IPS-11a (cell line): ENCODE measurements at regions not wholly inside any gene's neighbourhood (a gene's known extent, or its start where the extent isn't known, plus 50 kb on each side); places are given as distances from the start of the nearest gene placed in this dataset.
"Not testable (repeated sequence)": the region's sequence is repeated elsewhere in the genome, so short reads cannot be mapped to it uniquely, and the experiment has no call there.

Source experiments
- H3K4me3 ChIP-seq: one replicate; pipeline ENCODE4 v1.5.1; 2013; ENCODE audit warnings: low read depth, low read length, control low read depth

DNA sequence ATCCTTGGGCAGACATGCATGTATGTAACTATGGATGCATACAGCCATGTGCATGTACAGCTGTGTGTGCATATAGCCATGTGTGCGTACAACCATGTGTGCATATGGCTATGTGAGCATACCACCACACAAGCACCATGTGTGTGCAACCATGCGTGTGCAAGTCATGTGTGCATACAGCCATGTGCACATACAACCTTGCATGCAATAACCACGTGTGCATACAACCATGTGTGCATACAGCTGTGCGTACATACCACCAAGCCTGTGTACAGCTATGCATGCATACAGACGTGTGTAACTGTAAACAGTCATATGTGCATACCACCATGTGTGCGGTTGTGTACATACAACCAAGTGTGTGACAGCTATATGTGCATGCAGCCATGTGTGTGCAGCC lies 186.4 kb downstream of the LAT start:
- H3K4me3 ChIP-seq = not testable (repeated sequence)

DNA sequence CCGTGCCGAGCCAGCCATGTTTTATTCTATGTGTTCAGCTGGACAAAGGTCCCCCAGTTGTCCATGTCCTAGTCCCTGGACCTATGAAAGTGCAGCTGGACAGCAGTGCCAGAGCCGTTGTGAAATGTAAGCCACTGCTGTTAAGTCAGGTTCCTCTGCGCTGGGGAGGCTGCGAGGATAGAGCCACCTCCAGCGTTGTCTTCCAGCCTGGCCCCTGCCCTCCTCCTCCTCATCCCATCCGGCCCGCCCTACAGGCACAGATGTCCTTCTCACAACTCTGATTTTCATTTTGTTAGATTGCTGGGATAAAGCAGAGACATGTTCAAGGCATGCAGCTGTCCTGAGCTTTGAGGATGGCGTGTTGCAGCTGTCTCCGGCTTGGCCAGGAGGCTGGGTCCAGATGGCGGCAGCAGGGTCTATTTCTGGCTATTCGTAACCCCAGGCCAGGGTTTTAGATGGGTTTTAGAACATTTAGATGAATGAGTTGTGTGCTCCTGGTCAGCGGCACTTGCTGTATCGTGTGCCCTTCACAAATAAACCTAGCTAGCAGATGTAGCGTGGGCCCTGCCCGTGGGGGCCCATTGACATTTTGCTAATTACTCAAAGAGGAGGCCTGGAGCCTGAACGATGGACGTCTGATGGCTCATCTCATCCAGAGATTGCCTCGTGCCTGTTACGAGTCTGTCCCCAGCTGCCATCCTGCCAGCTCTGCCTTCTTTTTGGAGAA lies 185.7 kb downstream of the LAT start:
- H3K4me3 ChIP-seq = not testable (repeated sequence)

DNA sequence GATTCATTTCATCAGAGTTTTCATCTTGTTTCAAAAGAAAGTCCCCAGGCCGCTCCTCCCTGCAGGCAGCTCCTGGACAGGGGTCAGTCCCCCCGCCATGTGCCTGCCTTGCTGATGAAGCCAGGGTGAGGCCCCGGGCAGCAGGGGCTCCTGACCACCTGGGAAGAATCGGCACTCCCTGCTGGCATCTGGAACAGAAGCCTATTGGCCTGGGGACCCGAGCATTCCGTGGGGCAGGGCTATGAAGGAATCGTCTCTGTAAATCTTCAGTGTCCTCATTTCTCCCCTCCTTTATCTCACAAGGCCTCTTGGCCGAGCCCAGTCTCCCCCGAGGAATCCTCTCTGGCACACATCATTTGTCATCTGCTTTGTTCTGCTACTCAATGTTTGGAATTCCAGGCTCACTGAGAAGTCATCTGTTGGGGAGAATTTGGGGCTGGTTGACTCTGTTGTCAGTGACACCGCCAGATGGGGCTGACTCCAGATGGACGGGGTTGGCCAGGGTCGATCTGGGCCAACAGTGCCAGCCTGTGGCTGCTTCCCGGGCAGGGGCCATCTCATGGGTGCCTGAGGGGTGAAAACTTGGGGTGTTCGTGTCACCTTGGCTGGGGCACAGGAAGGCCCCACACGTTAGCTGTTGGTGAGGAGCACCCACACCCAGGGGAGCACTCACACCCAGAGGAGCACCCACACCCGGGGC lies 184.6 kb downstream of the LAT start:
- H3K4me3 ChIP-seq = not testable (repeated sequence)

DNA sequence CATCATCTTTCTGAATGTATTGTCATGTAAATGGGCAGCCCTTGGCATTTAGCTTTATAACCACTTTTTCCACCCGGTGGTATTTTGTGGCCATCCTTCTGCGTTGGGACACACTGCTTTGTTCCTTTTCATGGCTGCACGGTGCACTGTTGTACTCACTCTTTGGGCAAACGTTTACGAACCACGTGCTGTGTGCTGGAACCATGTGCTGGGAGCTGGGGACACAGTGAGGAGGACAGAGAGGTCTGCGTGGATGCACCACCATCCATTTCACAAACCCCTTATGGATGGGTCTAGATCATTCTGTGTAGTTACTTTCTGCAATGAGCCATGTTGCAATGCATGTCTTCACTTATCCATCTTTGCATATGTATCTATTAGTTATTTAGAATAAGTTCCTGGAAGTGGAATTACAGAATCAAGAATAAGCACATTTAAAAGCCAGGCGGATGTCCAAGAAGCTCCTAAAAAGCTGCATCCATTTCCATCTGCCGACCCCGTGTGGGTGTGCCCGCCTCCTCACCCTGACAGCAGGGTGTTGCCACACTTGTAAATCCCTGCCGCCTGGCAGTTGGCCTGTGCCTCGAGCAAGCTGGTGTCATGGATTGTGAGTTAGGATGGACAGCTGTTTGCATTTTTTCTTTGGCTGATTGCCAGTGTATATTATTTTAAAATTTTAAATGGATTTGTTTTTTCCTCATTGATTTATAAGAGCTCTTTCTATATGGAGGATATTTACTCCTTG lies 183.8 kb downstream of the LAT start:
- not testable (repeated sequence) for H3K4me3 ChIP-seq

DNA sequence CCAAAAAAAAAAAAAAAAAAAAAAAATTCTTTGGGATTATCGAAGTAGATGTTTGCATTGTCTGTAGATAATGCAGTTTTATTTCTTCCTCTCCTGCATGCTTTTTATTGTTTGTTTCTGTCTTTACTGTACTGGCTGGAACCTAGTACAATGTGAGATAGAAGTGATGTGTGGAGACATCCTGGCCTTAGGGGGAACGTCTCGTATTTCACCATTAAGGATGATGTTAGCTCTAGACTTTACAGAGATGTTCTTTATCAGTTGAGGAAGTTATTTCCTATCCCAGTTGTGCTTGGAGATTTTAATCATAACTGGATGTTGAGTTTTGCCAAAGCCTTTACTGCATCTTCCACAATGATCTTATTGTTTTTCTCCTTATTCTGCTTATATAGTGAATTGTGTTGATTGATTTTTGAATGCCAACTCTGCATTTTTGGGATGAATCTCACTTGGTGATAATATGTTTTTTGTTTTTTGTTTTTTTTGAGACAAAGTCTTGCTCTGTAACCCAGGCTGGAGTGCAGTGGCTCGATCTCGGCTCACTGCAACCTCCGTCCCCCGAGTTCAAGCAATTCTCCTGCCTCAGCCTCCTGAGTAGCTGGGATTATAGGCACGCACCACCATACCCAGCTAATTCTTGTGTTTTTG lies 179.7 kb downstream of the LAT start:
- H3K4me3 ChIP-seq = not testable (repeated sequence)

DNA sequence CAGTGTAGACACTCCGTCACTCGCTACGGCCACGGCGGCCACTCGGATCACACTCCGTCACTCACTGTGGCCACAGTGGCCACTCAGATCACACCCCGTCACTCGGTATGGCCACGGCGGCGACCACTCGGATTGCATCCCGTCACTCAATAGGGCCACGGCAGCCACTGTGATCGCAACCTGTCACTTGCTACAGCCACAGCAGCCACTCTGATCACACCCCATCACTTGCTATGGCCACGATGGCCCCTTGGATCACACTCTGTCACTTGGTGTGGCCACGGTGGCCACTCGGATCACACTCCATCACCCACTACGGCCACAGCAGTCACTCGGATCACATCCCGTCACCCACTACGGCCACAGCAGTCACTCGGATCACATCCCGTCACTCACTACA lies 175.3 kb downstream of the LAT start:
- not testable (repeated sequence) for H3K4me3 ChIP-seq

DNA sequence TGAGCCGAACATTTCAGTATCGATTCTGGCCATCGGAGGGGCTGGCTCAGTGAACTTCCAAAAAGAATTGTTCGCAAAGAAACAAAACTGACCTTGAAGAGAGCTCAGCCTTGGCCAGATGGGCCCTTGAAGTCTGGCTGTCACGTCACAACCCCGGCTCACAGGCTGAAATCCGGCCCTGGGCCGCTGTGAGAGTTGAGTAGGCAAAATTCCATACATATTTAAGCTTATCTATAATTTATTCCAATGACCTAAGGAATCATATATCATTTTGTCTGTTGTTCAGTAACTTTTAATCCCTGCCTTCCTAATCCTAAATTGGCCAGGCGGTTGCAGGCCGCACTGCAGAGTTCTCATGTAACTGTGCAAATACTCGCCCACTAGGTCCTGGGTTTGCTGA lies 174.8 kb downstream of the LAT start:
- not testable (repeated sequence) for H3K4me3 ChIP-seq

DNA sequence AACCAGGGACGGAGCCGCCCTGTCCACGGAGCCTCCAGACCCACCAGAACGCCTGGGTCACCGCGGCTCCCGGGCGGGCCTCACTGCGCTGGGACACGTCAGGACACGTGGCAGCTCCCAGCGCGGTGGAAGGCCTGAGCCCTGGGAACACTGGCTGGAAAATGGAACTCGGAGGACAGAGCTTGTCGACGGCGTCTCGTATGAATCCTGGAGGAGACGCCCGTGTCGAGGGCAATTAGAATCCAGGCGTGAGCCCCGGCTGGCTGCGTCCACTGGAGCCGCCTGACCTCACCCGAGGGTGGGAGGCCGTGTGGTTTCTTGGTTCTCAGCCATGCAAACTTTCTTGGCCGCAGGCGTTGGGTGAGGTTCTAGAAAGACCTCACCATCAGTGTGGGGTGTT lies 173.9 kb downstream of the LAT start:
- H3K4me3 ChIP-seq = no peak overlapping the region

DNA sequence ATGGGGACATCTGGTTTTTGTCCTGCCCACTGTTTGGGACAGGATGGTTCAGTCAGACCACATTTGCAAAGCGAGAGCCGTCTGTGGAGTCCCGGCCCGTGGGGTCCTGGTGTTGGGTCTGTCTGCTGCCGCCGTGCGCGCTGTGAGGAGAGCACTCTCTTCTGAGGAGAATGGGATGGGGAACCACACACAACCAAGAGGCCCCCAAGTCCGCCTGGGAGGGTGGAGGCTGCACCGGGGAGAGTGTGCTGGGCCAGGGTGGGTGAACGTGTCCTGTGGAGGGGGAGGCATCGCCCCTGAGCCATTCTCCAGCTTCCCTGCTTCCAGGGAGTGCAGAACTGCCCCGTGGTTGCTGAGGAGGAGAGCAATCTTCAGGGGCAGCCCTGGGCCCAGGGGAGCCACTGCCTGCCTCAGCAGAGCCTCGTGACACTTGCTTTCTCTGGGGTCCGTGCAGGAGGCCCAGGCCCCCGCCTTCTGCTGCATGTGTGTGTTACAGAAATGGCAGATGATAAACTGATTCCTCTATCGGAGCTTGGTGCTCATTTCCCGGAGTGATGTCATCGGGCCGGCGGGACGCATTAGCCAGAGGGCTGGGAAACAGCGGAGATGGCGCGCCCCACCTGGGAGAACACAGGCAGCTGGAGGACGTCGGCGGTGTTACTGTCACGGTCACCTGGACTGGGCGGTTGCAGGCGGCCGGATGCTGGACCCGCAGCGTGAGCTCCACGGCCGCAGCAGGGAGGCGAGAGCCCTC lies 173.4 kb downstream of the LAT start:
- H3K4me3 ChIP-seq = not testable (repeated sequence)

DNA sequence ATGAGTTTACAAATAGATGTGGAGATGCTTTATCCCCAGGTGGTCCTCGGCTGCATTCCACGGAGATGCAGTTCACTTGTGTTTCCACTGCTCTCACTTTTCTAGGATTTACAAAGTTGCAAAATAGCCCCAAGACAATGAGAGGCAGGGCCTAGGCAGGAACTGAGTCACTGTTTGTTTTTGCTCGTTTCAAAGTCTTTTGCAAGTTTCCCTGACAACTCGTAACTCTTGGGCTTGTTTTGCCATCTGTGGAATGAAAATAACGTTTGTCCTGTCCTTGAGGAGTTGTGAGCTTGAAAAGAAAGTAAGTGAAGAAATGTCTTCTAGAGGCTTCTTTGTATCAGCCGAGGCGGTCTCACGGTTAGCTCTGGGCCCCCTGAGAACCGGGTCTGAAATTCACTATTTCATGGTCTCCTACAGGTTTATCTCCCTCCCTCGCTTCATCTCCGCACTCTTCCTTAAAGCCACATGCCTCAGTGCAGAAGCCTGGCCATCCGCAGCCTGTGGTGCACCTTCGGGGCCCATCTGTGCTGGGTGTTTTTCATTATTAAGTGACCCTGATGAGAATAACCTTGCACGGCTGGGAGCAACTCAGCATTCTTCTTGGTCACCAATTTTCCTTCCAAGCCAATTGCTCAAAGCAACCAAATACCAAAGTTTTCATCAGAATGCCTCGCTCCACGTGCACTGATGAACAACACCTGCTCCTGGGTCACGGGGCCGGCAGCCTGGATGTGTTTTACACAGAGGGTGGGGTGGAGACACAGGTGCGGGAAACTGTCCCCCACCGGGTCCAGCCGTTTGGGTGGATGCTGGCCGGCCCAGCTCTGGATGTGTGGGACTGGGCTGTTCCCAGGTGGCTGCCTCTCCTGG lies 172.4 kb downstream of the LAT start:
- not testable (repeated sequence) for H3K4me3 ChIP-seq

DNA sequence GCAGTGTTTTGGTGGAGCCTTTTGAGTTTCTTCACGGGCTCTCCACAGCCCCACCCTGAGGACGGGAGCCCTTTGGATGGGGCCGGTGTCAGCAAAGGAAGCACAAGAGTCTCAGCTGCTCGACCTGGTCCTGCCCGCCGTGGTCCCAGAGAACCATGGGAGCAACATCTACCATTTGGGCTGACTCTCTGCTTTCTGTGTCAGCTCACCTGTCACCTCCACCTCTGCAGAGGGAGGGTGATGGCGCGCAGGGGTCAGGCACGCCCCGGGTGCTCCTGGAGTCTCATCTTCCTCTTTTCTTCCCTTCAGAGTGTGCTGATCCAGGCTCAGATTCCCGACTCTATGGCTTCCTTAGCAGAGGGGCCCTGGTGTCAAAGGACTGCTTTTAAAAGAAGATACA lies 171.7 kb downstream of the LAT start:
- no peak overlapping the region for H3K4me3 ChIP-seq

DNA sequence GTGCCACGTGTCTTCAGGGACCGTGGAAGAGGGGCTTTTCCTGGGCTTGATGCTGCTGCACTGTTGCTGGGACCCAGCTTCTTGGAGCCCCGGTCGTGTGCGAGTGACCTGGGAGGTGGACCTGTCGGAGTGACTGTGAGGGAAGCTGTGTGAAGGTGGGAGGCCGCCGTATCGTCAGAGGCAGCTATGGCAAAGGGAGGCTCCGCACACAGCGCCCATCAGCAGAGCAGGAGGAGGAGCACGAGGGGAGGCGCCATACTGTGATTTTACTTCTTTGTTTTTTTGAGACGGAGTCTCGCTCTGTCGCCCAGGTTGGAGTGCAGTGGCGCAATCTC lies 171.0 kb downstream of the LAT start:
- not testable (repeated sequence) for H3K4me3 ChIP-seq

DNA sequence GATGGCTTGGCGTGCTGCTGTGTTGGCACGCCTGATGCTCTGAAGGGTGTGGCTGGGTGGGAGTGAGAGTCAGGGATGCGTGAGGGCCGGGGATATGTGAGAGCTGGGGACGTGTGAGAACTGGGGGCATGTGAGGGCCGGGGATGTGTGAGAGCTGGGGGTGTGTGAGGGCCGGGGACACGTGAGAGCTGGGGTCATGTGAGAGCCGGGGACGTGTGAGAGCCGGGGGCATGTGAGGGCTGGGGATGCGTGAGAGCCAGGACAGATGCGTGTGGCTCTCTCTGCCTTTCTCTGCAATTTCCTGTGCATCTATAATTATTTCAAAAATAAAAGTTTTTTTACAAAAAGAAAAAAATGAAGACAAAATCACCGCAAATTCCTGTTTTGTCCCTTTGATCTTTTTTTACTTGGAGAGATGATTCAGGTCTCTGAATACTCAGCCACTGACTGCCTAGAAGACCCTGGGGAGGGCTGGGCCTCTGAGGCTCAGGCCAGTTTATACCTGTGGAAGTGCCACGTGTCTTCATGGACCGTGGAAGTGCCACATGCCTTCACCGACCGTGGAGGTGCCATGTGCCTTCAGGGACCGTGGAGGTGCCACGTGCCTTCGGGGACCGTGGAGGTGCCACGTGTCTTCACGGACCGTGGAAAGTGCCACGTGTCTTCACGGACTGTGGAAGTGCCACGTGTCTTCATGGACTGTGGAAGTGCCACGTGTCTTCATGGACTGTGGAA lies 170.4 kb downstream of the LAT start:
- H3K4me3 ChIP-seq = not testable (repeated sequence)

DNA sequence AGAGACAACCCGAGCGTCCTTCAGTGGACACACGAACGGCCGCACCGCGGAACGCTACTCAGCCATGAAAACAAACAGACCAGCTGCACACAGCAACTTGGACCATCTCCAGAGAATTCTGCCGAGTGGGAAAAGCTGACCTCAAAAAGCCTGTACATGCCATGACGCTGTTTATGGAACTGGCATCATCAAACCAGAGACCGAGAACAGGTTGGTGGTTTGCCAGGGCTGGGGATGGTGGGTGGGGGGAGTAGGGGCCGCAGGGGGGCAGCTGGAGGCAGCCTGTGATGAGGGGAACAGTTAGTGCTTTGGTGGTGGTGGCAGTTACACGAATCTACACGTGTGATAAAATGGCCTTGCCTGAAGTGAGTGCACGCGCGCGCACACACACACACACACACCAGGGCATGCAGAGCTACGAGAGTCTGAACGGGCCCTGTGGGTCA lies 169.8 kb downstream of the LAT start:
- H3K4me3 ChIP-seq = no peak overlapping the region

DNA sequence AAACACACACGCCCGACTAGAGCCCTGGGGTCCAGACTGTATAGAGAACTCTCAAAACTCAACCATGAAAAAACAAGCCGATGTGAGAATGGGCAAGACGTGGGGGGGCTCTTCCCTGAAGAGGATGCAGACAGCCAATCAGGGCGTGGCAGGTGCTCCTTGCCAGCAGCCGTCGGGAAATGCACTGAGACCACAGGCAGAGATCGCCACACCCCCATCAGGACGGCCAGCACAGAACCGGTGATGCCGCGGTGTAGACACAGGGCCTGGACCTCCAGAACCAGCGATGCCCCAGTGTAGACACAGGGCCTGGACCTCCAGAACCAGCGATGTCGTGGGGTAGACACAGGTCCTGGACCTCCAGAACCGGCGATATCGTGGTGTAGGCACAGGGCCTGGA lies 169.2 kb downstream of the LAT start:
- H3K4me3 ChIP-seq = no peak overlapping the region

DNA sequence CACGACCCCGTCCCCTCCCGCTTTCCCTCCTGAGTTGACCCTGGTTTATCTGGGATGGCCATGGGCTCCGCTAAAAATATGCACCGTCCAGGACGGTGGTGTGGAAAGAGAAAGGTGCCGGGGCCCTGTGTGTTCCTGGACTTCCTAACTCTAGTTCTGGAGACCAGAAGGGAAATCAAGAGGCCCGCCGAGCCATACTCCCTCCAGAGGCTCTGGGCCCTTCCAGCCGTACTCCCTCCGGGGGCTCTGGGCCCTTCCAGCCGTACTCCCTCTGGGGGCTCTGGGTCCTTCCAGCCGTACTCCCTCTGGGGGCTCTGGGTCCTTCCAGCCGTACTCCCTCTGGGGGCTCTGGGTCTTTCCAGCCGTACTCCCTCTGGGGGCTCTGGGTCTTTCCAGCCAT lies 168.5 kb downstream of the LAT start:
- H3K4me3 ChIP-seq = not testable (repeated sequence)

DNA sequence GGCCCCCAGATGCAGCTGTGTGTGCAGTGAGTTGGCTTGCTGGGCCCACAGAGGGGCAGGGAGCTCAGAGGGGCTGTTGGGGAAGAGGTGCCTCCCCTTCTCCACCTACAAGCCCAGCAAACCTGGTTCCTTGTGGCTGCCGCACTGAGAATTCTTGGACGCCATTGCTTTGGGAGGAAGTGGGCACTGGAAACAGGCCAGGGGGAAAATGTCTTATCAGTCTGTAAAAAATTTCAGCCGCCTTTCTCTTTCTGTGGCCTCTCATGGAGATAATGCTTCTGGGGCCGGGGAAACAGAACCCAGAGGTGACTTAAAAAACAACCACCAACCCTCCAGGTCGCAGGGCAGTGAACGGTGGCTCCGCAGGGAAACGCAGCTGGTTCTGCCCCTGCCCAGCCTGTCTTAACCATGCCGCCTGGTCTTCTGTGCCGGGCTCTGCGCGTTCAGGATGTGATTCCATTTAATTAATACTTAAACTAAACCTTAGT lies 167.7 kb downstream of the LAT start:
- H3K4me3 ChIP-seq = not testable (repeated sequence)

DNA sequence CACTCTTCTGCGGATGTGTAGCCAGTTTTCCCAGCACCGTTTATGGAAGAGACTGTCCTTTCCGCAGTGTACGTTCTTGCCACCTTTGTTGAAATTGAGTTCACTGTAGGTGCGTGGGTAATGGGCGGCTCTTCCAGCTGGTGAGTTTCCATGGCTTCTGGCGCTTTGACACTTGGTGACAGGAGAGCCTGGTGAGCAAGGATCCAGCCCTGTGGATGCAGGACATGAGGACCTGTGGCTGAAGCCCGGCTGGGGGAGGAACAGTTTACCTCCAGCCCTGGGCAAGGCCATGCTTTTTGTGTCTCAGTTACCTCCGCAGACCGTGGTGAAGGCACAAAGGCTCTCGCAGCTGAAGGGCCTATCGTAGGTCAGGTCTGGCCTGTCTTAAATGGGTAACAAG lies 166.5 kb downstream of the LAT start:
- no peak overlapping the region for H3K4me3 ChIP-seq

DNA sequence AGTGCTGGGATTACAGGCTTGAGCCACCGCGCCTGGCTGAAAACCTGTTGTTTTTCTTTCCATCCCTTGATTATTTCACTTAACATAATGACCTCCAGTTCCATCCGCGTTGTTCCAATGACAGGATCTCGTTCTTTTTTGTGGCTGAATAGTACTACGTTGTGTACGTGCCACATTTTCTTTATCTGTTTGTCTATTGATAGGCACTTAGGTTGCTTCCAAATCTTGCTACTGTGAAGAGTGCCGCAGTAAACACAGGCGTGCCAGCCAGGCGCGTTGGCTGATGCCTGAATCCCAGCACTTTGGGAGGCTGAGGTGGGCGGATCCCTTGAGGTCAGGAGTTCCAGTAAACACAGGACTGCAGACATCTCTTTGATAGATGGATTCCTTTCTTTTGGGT lies 165.1 kb downstream of the LAT start:
- H3K4me3 ChIP-seq = not testable (repeated sequence)
